Epithelial cell of esophagus (primary cell): ENCODE measurements at regions not wholly inside any gene's neighbourhood (a gene's known extent, or its start where the extent isn't known, plus 50 kb on each side); places are given as distances from the start of the nearest gene placed in this dataset.

Experiments used
- DNase-seq: peaks from one replicate; pipeline ENCODE4 v3.0.0; 2010; ENCODE audit warnings: low read depth
- H3K4me3 ChIP-seq: 2 replicates; pipeline ENCODE4 v1.5.1; 2011; ENCODE audit warnings: mild to moderate bottlenecking, low read length, control low read depth
- CTCF ChIP-seq: IDR thresholded peaks from 2 replicates; pipeline ENCODE4 v1.5.1; 2011; ENCODE audit warnings: low read depth, mild to moderate bottlenecking, low read length, control low read depth, inconsistent platforms; ENCODE audit not compliant: insufficient read depth; ENCODE audit errors: missing control alignments

- TF ChIP-seq CTCF, result no peak
- DNase-seq, result no peak
- no peak overlapping the region for H3K4me3 ChIP-seq
Measured at GRCh38 chr1:235027076-235027861, 101.4 kb downstream of the TOMM20 start.

GRCh38 chr1:235025422-235025984 is 103.1 kb downstream of the TOMM20 start:
- no peak for DNase-seq
- TF ChIP-seq CTCF, result no peak
- no peak overlapping the region for H3K4me3 ChIP-seq

GRCh38 chr1:235024711-235025421 is 103.8 kb downstream of the TOMM20 start:
- no peak for TF ChIP-seq CTCF
- no peak for DNase-seq
- no peak overlapping the region for H3K4me3 ChIP-seq

- TF ChIP-seq CTCF, result no peak
- H3K4me3 ChIP-seq, result no peak overlapping the region
- DNase-seq, result no peak
Measured at GRCh38 chr1:235023711-235024439, 104.8 kb downstream of the TOMM20 start.

GRCh38 chr1:235022981-235023710 is 105.5 kb downstream of the TOMM20 start:
- TF ChIP-seq CTCF, result no peak
- H3K4me3 ChIP-seq, result no peak overlapping the region
- DNase-seq, result no peak

GRCh38 chr1:235022341-235022980 is 106.2 kb downstream of the TOMM20 start:
- H3K4me3 ChIP-seq, result no peak overlapping the region
- TF ChIP-seq CTCF, result no peak
- DNase-seq, result no peak
